Hepatocyte (in vitro differentiated cells): ENCODE measurements at regions not wholly inside any gene's neighbourhood (a gene's known extent, or its start where the extent isn't known, plus 50 kb on each side); places are given as distances from the start of the nearest gene placed in this dataset.

Experiments used
- EZH2 ChIP-seq: fragments of 200-600 bp; sonication (generic); IDR thresholded peaks from 2 replicates; pipeline ENCODE4 v1.6.1; 2016; ENCODE audit warnings: antibody characterized with exemption, mild to moderate bottlenecking, borderline replicate concordance
- TF ChIP-seq, protein P1 (sequence below): fragments of 200-600 bp; sonication (generic); IDR thresholded peaks from 2 replicates; pipeline ENCODE4 v1.5.1; 2016; ENCODE audit warnings: antibody characterized with exemption, mild to moderate bottlenecking; ENCODE audit not compliant: poor library complexity

DNA sequence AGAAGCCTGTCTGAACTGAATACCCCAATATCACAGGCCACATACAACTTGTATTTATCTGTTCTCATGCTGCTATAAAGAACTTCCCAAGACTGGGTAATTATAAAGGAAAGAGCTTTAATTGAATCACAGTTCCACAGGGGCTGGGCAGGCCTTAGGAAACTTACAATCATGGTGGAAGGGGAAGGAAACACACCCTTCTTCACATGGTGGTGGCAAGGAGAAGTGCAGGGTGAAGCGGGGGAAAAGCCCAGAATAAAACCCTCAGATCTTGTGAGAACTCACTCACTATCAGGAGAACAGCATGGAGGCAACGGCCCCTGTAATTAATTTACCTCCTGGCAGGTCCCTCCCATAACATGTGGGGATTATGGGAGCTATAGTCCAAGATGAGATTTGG lies 50.3 kb upstream of the FNDC1 start:
- no peak for TF ChIP-seq EZH2
- TF ChIP-seq, protein P1, sequence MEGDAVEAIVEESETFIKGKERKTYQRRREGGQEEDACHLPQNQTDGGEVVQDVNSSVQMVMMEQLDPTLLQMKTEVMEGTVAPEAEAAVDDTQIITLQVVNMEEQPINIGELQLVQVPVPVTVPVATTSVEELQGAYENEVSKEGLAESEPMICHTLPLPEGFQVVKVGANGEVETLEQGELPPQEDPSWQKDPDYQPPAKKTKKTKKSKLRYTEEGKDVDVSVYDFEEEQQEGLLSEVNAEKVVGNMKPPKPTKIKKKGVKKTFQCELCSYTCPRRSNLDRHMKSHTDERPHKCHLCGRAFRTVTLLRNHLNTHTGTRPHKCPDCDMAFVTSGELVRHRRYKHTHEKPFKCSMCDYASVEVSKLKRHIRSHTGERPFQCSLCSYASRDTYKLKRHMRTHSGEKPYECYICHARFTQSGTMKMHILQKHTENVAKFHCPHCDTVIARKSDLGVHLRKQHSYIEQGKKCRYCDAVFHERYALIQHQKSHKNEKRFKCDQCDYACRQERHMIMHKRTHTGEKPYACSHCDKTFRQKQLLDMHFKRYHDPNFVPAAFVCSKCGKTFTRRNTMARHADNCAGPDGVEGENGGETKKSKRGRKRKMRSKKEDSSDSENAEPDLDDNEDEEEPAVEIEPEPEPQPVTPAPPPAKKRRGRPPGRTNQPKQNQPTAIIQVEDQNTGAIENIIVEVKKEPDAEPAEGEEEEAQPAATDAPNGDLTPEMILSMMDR = no peak
